Tibial nerve (tissue), 4 donors: ENCODE measurements at regions not wholly inside any gene's neighbourhood (a gene's known extent, or its start where the extent isn't known, plus 50 kb on each side); places are given as distances from the start of the nearest gene placed in this dataset.
"Not testable (repeated sequence)": the region's sequence is repeated elsewhere in the genome, so short reads cannot be mapped to it uniquely, and the experiment has no call there.

Experiments used
- DNase-seq, 2 donors: peaks; one replicate each; pipeline ENCODE4 v3.0.0-alpha.2; 2019; ENCODE audit warnings: low spot score in 2 of 2
- H3K27ac ChIP-seq, 4 donors: fragments of 200-600 bp; sonication (generic) in 3 of 4; one replicate each; pipeline ENCODE4 v1.5.1; 2017 to 2019; ENCODE audit warnings: mild to moderate bottlenecking in 1 of 4
- H3K27me3 ChIP-seq, 2 donors: fragments of 200-600 bp; sonication (generic) in 1 of 2; one replicate each; pipeline versions ENCODE4 v1.5.1 to v1.6.0; 2017 to 2019
- H3K36me3 ChIP-seq, 3 donors: fragments of 200-600 bp; sonication (generic); one replicate each; pipeline ENCODE4 v1.5.1; 2018 to 2019
- H3K4me1 ChIP-seq, 4 donors: fragments of 200-600 bp; sonication (generic) in 3 of 4; one replicate each; pipeline ENCODE4 v1.5.1; 2017 to 2019
- H3K4me3 ChIP-seq, 4 donors: fragments of 200-600 bp; sonication (generic) in 3 of 4; one replicate each; pipeline ENCODE4 v1.5.1; 2017 to 2019; ENCODE audit warnings: mild to moderate bottlenecking in 1 of 4, moderate library complexity in 1 of 4
- H3K9me3 ChIP-seq, 4 donors: fragments of 200-600 bp; sonication (generic) in 3 of 4; one replicate each; pipeline ENCODE4 v1.5.1; 2017 to 2019
- EP300 ChIP-seq, 2 donors: sonication (generic); formaldehyde crosslinking; IDR thresholded peaks; one replicate each; pipeline ENCODE4 v1.6.1; 2017; ENCODE audit warnings: antibody characterized with exemption in 2 of 2, mild to moderate bottlenecking in 1 of 2
- POLR2A ChIP-seq, 2 donors: fragments of 450-650 bp; IDR thresholded peaks; one replicate each; pipeline ENCODE4 v1.6.1; 2017; ENCODE audit warnings: antibody characterized with exemption in 2 of 2, mild to moderate bottlenecking in 2 of 2, moderate library complexity in 2 of 2
- WGBS, 2 donors: methylation state at CpG; one replicate each; pipeline ENCODE4 v1.1.5; 2018; 5-methylcytosine and 5-hydroxymethylcytosine counted together
- TF ChIP-seq, protein P1 (sequence below), 5 experiments: fragments of 200-600 bp in 3 of 5; fragments of 450-650 bp in 2 of 5; sonication (generic) in 3 of 5; IDR thresholded peaks; one replicate each; pipeline ENCODE4 v1.5.1; 2016 to 2019; ENCODE audit warnings: antibody characterized with exemption in 5 of 5, mild to moderate bottlenecking in 3 of 5, moderate library complexity in 2 of 5

- TF ChIP-seq POLR2A (IDR thresholded peaks at IDR 0.05) (no peak), EP300 (IDR thresholded peaks at IDR 0.05) (no peak)
- Histone ChIP-seq H3K9me3 (peaks cover 0 to 3% (median 0%) of the 10 kb centered on the region in 4 donors), H3K27ac (no peak overlapping the region), H3K4me3 (no peak overlapping the region), H3K27me3 (no peaks in the 10 kb centered on the region), H3K4me1 (no peaks in the 10 kb centered on the region), H3K36me3 (no peaks in the 10 kb centered on the region)
- no peak for DNase-seq
- 67 to 74% methylated on average over 2 of the region's 2 CpGs for WGBS, 2 donors
These were observed 93.1 kb downstream of the NXNL2 start for GRCh38 chr9:88628114-88628513.

DNA sequence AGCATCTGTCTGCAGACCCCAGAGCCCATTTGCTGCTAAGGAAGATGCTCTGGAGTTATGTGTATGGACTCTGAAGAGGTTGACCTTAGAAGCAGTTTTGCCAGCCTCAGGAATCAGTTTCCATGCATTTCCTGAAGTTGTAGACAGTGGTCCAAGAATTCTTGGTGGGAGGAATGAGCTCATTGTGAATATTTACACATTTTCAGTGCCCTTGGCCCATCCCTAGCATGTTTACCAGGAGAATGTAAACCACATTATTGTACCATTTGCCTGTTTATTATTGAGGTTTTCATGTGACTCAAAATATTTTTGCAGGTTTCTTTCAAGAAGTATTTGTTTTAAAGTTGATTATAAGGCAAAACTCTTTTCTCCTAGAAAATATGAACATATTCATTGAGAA lies 93.8 kb downstream of the NXNL2 start:
- Histone ChIP-seq H3K4me1 (no peaks in the 10 kb centered on the region), H3K27ac (no peak overlapping the region)
- no peak for TF ChIP-seq POLR2A (IDR thresholded peaks at IDR 0.05)
- TF ChIP-seq, protein P1, sequence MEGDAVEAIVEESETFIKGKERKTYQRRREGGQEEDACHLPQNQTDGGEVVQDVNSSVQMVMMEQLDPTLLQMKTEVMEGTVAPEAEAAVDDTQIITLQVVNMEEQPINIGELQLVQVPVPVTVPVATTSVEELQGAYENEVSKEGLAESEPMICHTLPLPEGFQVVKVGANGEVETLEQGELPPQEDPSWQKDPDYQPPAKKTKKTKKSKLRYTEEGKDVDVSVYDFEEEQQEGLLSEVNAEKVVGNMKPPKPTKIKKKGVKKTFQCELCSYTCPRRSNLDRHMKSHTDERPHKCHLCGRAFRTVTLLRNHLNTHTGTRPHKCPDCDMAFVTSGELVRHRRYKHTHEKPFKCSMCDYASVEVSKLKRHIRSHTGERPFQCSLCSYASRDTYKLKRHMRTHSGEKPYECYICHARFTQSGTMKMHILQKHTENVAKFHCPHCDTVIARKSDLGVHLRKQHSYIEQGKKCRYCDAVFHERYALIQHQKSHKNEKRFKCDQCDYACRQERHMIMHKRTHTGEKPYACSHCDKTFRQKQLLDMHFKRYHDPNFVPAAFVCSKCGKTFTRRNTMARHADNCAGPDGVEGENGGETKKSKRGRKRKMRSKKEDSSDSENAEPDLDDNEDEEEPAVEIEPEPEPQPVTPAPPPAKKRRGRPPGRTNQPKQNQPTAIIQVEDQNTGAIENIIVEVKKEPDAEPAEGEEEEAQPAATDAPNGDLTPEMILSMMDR (IDR thresholded peaks at IDR 0.05): no peak
- no peak for TF ChIP-seq EP300 (IDR thresholded peaks at IDR 0.05)

GRCh38 chr9:88630574-88630973 lies 95.6 kb downstream of the NXNL2 start:
- H3K4me3 ChIP-seq, H3K36me3 ChIP-seq, DNase-seq, H3K4me1 ChIP-seq, H3K27me3 ChIP-seq, H3K27ac ChIP-seq: not testable (repeated sequence)
- H3K9me3 ChIP-seq: peaks cover 0 to 10% (median 3%) of the 10 kb centered on the region in 4 donors
- 84 to 86% methylated on average over 3 of the region's 3 CpGs for WGBS, 2 donors

More for the DNA sequence above, 93.8 kb downstream of the NXNL2 start:
- Histone ChIP-seq H3K9me3 (peaks cover 0 to 6% (median under 1%) of the 10 kb centered on the region in 4 donors), H3K36me3 (no peaks in the 10 kb centered on the region), H3K27me3 (no peaks in the 10 kb centered on the region), H3K4me3 (no peak overlapping the region)
- no peak for DNase-seq

- H3K27ac ChIP-seq: no peak overlapping the region
- H3K9me3 ChIP-seq: peaks cover 0 to 28% (median 8%) of the 10 kb centered on the region in 4 donors
- no peak overlapping the region for H3K4me3 ChIP-seq
- H3K4me1 ChIP-seq: no peaks in the 10 kb centered on the region
- no peaks in the 10 kb centered on the region for H3K36me3 ChIP-seq
- no peak for DNase-seq
- H3K27me3 ChIP-seq: no peaks in the 10 kb centered on the region
- TF ChIP-seq EP300 (IDR thresholded peaks at IDR 0.05) (no peak), POLR2A (IDR thresholded peaks at IDR 0.05) (no peak)
- TF ChIP-seq, protein P1 (IDR thresholded peaks at IDR 0.05): no peak
These were observed 100.2 kb downstream of the NXNL2 start for GRCh38 chr9:88635151-88635550.

- Histone ChIP-seq H3K4me1 (peaks cover 0 to 4% (median 0%) of the 10 kb centered on the region in 4 donors), H3K27me3 (no peaks in the 10 kb centered on the region), H3K36me3 (no peaks in the 10 kb centered on the region), H3K4me3 (no peak overlapping the region), H3K9me3 (peaks cover 0 to 20% (median 3%) of the 10 kb centered on the region in 4 donors), H3K27ac (no peak overlapping the region)
- DNase-seq: no peak
- TF ChIP-seq, protein P1 (IDR thresholded peaks at IDR 0.05): no peak
- TF ChIP-seq POLR2A (IDR thresholded peaks at IDR 0.05): no peak
- no peak for TF ChIP-seq EP300 (IDR thresholded peaks at IDR 0.05)
- WGBS, 2 donors: 70 to 85% methylated on average over 4 of the region's 4 CpGs
These were observed 106.7 kb downstream of the NXNL2 start for GRCh38 chr9:88641456-88642240.

- Histone ChIP-seq H3K27me3 (no peaks in the 10 kb centered on the region), H3K36me3 (no peaks in the 10 kb centered on the region), H3K4me3 (no peak overlapping the region), H3K4me1 (peaks cover 0 to 4% (median 0%) of the 10 kb centered on the region in 4 donors), H3K9me3 (peaks cover 0 to 14% (median 1%) of the 10 kb centered on the region in 4 donors), H3K27ac (no peak overlapping the region)
- TF ChIP-seq POLR2A (IDR thresholded peaks at IDR 0.05) (no peak), EP300 (IDR thresholded peaks at IDR 0.05) (no peak)
- TF ChIP-seq, protein P1 (IDR thresholded peaks at IDR 0.05): no peak
- no peak for DNase-seq
These were observed 107.4 kb downstream of the NXNL2 start for GRCh38 chr9:88642336-88642735.
